OCI-LY3 (cell line): ENCODE measurements at regions not wholly inside any gene's neighbourhood (a gene's known extent, or its start where the extent isn't known, plus 50 kb on each side); places are given as distances from the start of the nearest gene placed in this dataset.

Source experiments
- EZH2phosphoT487 ChIP-seq: fragments of 200-600 bp; shearing (Covaris generic); IDR thresholded peaks from 2 replicates; pipeline ENCODE4 v1.6.1; 2018; ENCODE audit warnings: antibody characterized with exemption, mixed run types, low read depth
- TF ChIP-seq, protein P1 (sequence below): fragments of 200-600, 300-600 bp; sonication (generic); IDR thresholded peaks from 2 replicates; pipeline ENCODE4 v1.5.1; 2014; ENCODE audit warnings: antibody characterized with exemption, low read length, low read depth

DNA sequence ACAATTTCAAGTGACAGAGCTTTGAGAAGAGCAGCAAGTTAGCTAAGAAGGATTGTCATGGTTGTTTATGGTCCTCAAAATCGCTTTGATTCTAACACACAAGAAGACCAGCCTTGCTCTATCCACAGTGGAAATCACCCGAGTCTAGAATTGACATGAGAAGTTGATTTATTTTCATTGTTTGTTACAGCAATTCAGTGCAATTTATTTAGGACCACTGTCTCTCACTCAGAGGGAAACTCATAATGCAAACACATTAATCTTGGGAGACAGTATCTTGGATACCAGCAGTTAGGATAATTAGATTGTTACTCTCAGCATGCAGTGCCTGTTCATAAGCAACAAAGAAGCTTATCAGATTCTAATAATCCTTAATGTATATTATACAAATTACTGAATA lies 498.9 kb downstream of the NTRK2 start:
- TF ChIP-seq, protein P1, sequence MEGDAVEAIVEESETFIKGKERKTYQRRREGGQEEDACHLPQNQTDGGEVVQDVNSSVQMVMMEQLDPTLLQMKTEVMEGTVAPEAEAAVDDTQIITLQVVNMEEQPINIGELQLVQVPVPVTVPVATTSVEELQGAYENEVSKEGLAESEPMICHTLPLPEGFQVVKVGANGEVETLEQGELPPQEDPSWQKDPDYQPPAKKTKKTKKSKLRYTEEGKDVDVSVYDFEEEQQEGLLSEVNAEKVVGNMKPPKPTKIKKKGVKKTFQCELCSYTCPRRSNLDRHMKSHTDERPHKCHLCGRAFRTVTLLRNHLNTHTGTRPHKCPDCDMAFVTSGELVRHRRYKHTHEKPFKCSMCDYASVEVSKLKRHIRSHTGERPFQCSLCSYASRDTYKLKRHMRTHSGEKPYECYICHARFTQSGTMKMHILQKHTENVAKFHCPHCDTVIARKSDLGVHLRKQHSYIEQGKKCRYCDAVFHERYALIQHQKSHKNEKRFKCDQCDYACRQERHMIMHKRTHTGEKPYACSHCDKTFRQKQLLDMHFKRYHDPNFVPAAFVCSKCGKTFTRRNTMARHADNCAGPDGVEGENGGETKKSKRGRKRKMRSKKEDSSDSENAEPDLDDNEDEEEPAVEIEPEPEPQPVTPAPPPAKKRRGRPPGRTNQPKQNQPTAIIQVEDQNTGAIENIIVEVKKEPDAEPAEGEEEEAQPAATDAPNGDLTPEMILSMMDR = no peak
- TF ChIP-seq EZH2phosphoT487 = no peak
